ENCODE measurements at regions not wholly inside any gene's neighbourhood (a gene's known extent, or its start where the extent isn't known, plus 50 kb on each side); places are given as distances from the start of the nearest gene placed in this dataset.

DNA sequence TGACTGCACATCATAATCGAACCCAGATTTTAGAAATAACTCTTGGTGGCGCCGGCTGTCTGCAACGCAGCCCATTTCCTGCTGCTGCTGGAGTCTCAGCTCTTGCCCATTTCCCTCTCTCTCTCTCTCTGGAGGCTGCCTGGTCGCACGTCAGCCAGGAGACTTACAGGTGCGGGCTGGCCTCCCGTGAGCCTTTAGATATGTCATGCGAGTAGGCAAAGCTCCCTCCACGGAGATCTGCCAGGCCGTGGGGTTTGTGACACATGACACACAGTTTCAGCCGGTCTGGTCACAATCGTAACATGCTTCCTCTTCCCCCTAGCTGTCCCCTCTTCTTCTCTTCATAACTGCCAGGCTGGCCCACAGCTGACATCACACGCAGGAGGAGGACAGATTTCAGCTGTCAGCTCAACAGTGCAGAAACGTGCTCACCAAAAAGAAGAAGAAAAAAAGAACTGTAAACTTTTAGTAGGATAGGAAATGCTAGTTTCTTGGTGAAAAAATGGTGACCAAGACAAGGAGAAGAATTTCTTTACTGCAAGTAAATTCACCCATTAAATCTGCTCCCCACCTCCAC, 489.3 kb downstream of the ZNF516 start:
- no peak for TF ChIP-seq POLR2A (IDR thresholded peaks at IDR 0.05)
- TF ChIP-seq, protein P1, sequence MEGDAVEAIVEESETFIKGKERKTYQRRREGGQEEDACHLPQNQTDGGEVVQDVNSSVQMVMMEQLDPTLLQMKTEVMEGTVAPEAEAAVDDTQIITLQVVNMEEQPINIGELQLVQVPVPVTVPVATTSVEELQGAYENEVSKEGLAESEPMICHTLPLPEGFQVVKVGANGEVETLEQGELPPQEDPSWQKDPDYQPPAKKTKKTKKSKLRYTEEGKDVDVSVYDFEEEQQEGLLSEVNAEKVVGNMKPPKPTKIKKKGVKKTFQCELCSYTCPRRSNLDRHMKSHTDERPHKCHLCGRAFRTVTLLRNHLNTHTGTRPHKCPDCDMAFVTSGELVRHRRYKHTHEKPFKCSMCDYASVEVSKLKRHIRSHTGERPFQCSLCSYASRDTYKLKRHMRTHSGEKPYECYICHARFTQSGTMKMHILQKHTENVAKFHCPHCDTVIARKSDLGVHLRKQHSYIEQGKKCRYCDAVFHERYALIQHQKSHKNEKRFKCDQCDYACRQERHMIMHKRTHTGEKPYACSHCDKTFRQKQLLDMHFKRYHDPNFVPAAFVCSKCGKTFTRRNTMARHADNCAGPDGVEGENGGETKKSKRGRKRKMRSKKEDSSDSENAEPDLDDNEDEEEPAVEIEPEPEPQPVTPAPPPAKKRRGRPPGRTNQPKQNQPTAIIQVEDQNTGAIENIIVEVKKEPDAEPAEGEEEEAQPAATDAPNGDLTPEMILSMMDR (IDR thresholded peaks at IDR 0.05), result no peak
